GM23338 (cell line): ENCODE measurements at regions not wholly inside any gene's neighbourhood (a gene's known extent, or its start where the extent isn't known, plus 50 kb on each side); places are given as distances from the start of the nearest gene placed in this dataset.

Experiments used
- ATAC-seq: fragments of 200-7000 bp; cut with Tn5 transposase; 3 replicates; pipeline ENCODE4 v1.9.1; 2020
- DNase-seq: peaks from one replicate; pipeline ENCODE4 v3.0.0-alpha.2; 2015; ENCODE audit warnings: low spot score
- H2AFZ ChIP-seq: fragments of 200-600 bp; sonication (generic); 2 replicates; pipeline ENCODE4 v1.8.0; 2016; ENCODE audit warnings: antibody characterized with exemption, mild to moderate bottlenecking, moderate library complexity
- H3F3A ChIP-seq: fragments of 200-600 bp; sonication (generic); replicated peaks from 2 replicates; pipeline ENCODE4 v1.8.0; 2017; ENCODE audit warnings: antibody characterized with exemption, mixed run types, low read depth
- H3K27ac ChIP-seq: fragments of 200-600 bp; sonication (generic); 2 replicates; pipeline ENCODE4 v1.6.1; 2016; ENCODE audit warnings: low read depth
- H3K27me3 ChIP-seq: fragments of 200-600 bp; sonication (generic); 2 replicates; pipeline ENCODE4 v1.8.0; 2016; ENCODE audit warnings: mild to moderate bottlenecking, mixed run types, moderate library complexity; ENCODE audit not compliant: insufficient read depth
- H3K36me3 ChIP-seq: fragments of 200-600 bp; sonication (generic); 2 replicates; pipeline ENCODE4 v1.8.0; 2016; ENCODE audit warnings: mild to moderate bottlenecking; ENCODE audit not compliant: insufficient read depth
- H3K4me1 ChIP-seq: fragments of 200-600 bp; sonication (generic); 2 replicates; pipeline ENCODE4 v1.8.0; 2016; ENCODE audit warnings: mild to moderate bottlenecking, moderate library complexity; ENCODE audit not compliant: insufficient read depth
- H3K4me2 ChIP-seq: fragments of 200-600 bp; sonication (generic); 2 replicates; pipeline ENCODE4 v1.7.1; 2017; ENCODE audit warnings: mixed run types
- H3K4me3 ChIP-seq: fragments of 200-600 bp; sonication (generic); 2 replicates; pipeline ENCODE4 v1.6.1; 2016; ENCODE audit warnings: mixed run types
- H3K79me2 ChIP-seq: fragments of 200-600 bp; sonication (generic); replicated peaks from 2 replicates; pipeline ENCODE4 v1.8.0; 2017; ENCODE audit warnings: mild to moderate bottlenecking; ENCODE audit not compliant: insufficient read depth
- H3K9me2 ChIP-seq: fragments of 200-600 bp; sonication (generic); 2 replicates; pipeline ENCODE4 v1.8.0; 2017; ENCODE audit not compliant: insufficient read depth
- H4K20me1 ChIP-seq: fragments of 200-600 bp; sonication (generic); replicated peaks from 2 replicates; pipeline ENCODE4 v1.8.0; 2017; ENCODE audit warnings: mild to moderate bottlenecking; ENCODE audit not compliant: insufficient read depth
- H3K27ac Mint-ChIP-seq: 2 replicates; pipeline ENCODE4 v1.8.0; 2020; ENCODE audit warnings: inconsistent platforms, mild to moderate bottlenecking, moderate library complexity, mixed read lengths
- H3K27me3 Mint-ChIP-seq: 3 replicates; pipeline ENCODE4 v1.8.0; 2022; ENCODE audit warnings: low read depth, mild to moderate bottlenecking, moderate library complexity, mixed read lengths, inconsistent platforms; ENCODE audit not compliant: insufficient read depth, poor library complexity
- H3K36me3 Mint-ChIP-seq: 3 replicates; pipeline ENCODE4 v1.8.0; 2021; ENCODE audit warnings: low read depth, mild to moderate bottlenecking, inconsistent platforms, moderate library complexity, mixed read lengths
- H3K4me1 Mint-ChIP-seq: 3 replicates; pipeline ENCODE4 v1.8.0; 2020; ENCODE audit warnings: mild to moderate bottlenecking, inconsistent platforms, mixed read lengths
- H3K4me3 Mint-ChIP-seq: 3 replicates; pipeline ENCODE4 v1.8.0; 2021; ENCODE audit warnings: moderate library complexity, mild to moderate bottlenecking, inconsistent platforms, mixed read lengths
- H3K9me3 Mint-ChIP-seq: 3 replicates; pipeline ENCODE4 v1.8.0; 2020; ENCODE audit warnings: moderate library complexity, mild to moderate bottlenecking, inconsistent platforms, mixed read lengths
- CREB1 ChIP-seq: fragments of 250-450 bp; sonication (Bioruptor Pico); IDR thresholded peaks from 2 replicates; pipeline ENCODE4 v1.5.0; 2020; ENCODE audit warnings: low read depth, mild to moderate bottlenecking, moderate library complexity
- CTCF ChIP-seq, 2 experiments: fragments of 200-600 bp in 1 of 2; sonication (generic) in 1 of 2; conservative IDR thresholded peaks; 2 replicates each; pipeline versions ENCODE4 v1.5.1 to v1.6.1; 2016 to 2017; ENCODE audit warnings: antibody characterized with exemption in 2 of 2, low read depth in 2 of 2, mild to moderate bottlenecking in 2 of 2, moderate library complexity in 1 of 2
- ETS1 ChIP-seq: IDR thresholded peaks from 2 replicates; pipeline ENCODE4 v1.6.1; 2016; ENCODE audit warnings: antibody characterized with exemption
- EZH2 ChIP-seq: fragments of 200-600 bp; sonication (generic); IDR thresholded peaks from one replicate; pipeline ENCODE4 v1.8.0; 2017; ENCODE audit warnings: antibody characterized with exemption, mild to moderate bottlenecking, low read depth; ENCODE audit not compliant: unreplicated experiment
- EZH2phosphoT487 ChIP-seq: fragments of 200-600 bp; sonication (generic); IDR thresholded peaks from one replicate; pipeline ENCODE4 v1.8.1; 2018; ENCODE audit warnings: antibody characterized with exemption; ENCODE audit not compliant: unreplicated experiment
- JUNB ChIP-seq: IDR thresholded peaks from one replicate; pipeline ENCODE4 v1.6.1; 2016; ENCODE audit warnings: antibody characterized with exemption; ENCODE audit not compliant: unreplicated experiment
- NANOG ChIP-seq: IDR thresholded peaks from 2 replicates; pipeline ENCODE4 v1.6.1; 2016; ENCODE audit warnings: antibody characterized with exemption, borderline replicate concordance
- POLR2AphosphoS5 ChIP-seq: IDR thresholded peaks from 2 replicates; pipeline ENCODE4 v1.6.1; 2016; ENCODE audit warnings: antibody characterized with exemption, low read depth
- STAT1 ChIP-seq: IDR thresholded peaks from one replicate; pipeline ENCODE4 v1.6.1; 2016; ENCODE audit warnings: antibody characterized with exemption; ENCODE audit not compliant: unreplicated experiment
- ZNF331 ChIP-seq: fragments of 250-450 bp; sonication (Bioruptor Pico); IDR thresholded peaks from 2 replicates; pipeline ENCODE4 v1.5.0; 2020; ENCODE audit warnings: low read depth, mild to moderate bottlenecking, moderate library complexity
- ZNF462 ChIP-seq: fragments of 250-450 bp; sonication (Bioruptor Pico); IDR thresholded peaks from 2 replicates; pipeline ENCODE4 v1.5.0; 2020; ENCODE audit warnings: mild to moderate bottlenecking, moderate library complexity
- TF ChIP-seq, protein P1 (sequence below): IDR thresholded peaks from one replicate; pipeline ENCODE4 v1.6.1; 2018; ENCODE audit warnings: antibody characterized with exemption; ENCODE audit not compliant: unreplicated experiment

- TF ChIP-seq NANOG = no peak
- TF ChIP-seq EZH2 = no peak
- TF ChIP-seq ETS1 = no peak
Observed at GRCh38 chr2:66370824-66371223, 64.1 kb upstream of the MEIS1 start (continued).

DNA sequence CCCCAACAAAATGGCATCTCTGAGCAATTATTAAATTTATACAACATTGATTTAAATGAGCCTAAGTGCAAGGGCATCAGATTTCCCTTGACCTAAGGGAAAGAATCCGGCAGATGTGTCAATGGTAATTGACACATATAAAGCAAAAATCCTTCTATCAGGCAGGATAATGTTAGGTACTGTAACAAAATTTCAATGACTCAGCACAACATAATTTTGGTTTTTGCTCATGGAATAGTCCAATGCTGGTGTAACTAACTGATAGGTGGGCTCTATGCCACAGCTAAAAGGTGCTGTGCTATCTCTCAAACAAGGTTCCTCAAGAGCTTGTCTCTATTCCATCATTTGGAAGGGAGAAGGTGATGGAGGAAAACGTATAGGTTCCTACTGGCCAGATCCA lies 68.3 kb upstream of the MEIS1 start:
- H3K4me3 ChIP-seq = no peak overlapping the region
- peaks cover 24% of the 10 kb centered on the region for H3K4me1 ChIP-seq
- no peak overlapping the region for H2AFZ ChIP-seq
- no peaks in the 10 kb centered on the region for H3K27me3 Mint-ChIP-seq
- no peak for ATAC-seq
- no peak overlapping the region for H3K4me3 Mint-ChIP-seq
- no peaks in the 10 kb centered on the region for H3K9me2 ChIP-seq
- no peaks in the 10 kb centered on the region for H3K36me3 ChIP-seq
- DNase-seq = no peak
- H3K27ac Mint-ChIP-seq = no peak overlapping the region
- no peak overlapping the region for H3K27ac ChIP-seq
- H3K36me3 Mint-ChIP-seq = no peaks in the 10 kb centered on the region
- H3K4me2 ChIP-seq = no peak overlapping the region
- no peaks in the 10 kb centered on the region for H3F3A ChIP-seq
- no peaks in the 10 kb centered on the region for H4K20me1 ChIP-seq
- no peaks in the 10 kb centered on the region for H3K79me2 ChIP-seq
- peaks cover 17% of the 10 kb centered on the region; the same call in 2 of the 3 replicates for H3K4me1 Mint-ChIP-seq
- H3K27me3 ChIP-seq = no peaks in the 10 kb centered on the region
- no peaks in the 10 kb centered on the region for H3K9me3 Mint-ChIP-seq
- TF ChIP-seq ZNF462 (no peak), JUNB (no peak), POLR2AphosphoS5 (no peak), STAT1 (no peak), NANOG (no peak), ZNF331 (CRISPR knock-in tag) (no peak), ETS1 (no peak), CTCF (conservative IDR thresholded peaks at IDR 0.05; ENCODE audit: low read depth in 2 of 2) (no peak), EZH2 (no peak), EZH2phosphoT487 (no peak), CREB1 (no peak)
- TF ChIP-seq, protein P1, sequence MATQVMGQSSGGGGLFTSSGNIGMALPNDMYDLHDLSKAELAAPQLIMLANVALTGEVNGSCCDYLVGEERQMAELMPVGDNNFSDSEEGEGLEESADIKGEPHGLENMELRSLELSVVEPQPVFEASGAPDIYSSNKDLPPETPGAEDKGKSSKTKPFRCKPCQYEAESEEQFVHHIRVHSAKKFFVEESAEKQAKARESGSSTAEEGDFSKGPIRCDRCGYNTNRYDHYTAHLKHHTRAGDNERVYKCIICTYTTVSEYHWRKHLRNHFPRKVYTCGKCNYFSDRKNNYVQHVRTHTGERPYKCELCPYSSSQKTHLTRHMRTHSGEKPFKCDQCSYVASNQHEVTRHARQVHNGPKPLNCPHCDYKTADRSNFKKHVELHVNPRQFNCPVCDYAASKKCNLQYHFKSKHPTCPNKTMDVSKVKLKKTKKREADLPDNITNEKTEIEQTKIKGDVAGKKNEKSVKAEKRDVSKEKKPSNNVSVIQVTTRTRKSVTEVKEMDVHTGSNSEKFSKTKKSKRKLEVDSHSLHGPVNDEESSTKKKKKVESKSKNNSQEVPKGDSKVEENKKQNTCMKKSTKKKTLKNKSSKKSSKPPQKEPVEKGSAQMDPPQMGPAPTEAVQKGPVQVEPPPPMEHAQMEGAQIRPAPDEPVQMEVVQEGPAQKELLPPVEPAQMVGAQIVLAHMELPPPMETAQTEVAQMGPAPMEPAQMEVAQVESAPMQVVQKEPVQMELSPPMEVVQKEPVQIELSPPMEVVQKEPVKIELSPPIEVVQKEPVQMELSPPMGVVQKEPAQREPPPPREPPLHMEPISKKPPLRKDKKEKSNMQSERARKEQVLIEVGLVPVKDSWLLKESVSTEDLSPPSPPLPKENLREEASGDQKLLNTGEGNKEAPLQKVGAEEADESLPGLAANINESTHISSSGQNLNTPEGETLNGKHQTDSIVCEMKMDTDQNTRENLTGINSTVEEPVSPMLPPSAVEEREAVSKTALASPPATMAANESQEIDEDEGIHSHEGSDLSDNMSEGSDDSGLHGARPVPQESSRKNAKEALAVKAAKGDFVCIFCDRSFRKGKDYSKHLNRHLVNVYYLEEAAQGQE = no peak
